ENCODE measurements at regions not wholly inside any gene's neighbourhood (a gene's known extent, or its start where the extent isn't known, plus 50 kb on each side); places are given as distances from the start of the nearest gene placed in this dataset.
"Not testable (repeated sequence)": the region's sequence is repeated elsewhere in the genome, so short reads cannot be mapped to it uniquely, and the experiment has no call there.

DNA sequence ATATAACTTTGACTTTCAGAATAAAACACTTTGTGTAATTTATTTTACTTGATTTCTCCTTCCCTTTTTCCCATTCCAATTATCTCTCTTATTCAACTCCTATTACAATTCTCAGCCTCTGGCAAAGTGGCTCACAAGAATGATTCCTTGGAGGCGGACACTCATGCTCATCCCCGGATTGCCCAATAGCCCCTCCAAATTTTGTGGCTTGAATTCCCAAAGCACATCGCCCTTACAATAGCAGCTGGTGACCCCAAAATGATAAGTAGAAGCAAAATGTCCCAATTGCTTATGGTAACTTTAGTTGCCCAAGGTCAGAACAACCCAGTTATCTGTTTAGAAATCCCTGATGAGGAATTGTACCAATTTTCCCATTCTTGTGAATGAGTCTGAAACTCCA is 1523.5 kb upstream of the PRR20A start:
- no peak for DNase-seq (ENCODE audit: low read depth)
- TF ChIP-seq, protein P1, sequence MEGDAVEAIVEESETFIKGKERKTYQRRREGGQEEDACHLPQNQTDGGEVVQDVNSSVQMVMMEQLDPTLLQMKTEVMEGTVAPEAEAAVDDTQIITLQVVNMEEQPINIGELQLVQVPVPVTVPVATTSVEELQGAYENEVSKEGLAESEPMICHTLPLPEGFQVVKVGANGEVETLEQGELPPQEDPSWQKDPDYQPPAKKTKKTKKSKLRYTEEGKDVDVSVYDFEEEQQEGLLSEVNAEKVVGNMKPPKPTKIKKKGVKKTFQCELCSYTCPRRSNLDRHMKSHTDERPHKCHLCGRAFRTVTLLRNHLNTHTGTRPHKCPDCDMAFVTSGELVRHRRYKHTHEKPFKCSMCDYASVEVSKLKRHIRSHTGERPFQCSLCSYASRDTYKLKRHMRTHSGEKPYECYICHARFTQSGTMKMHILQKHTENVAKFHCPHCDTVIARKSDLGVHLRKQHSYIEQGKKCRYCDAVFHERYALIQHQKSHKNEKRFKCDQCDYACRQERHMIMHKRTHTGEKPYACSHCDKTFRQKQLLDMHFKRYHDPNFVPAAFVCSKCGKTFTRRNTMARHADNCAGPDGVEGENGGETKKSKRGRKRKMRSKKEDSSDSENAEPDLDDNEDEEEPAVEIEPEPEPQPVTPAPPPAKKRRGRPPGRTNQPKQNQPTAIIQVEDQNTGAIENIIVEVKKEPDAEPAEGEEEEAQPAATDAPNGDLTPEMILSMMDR (conservative IDR thresholded peaks at IDR 0.05; ENCODE audit: control insufficient read depth, insufficient read depth, low read depth, low read length) = no peak
- no peak overlapping the region for H3K4me3 ChIP-seq (ENCODE audit: control insufficient read depth, low read depth, low read length)

DNA sequence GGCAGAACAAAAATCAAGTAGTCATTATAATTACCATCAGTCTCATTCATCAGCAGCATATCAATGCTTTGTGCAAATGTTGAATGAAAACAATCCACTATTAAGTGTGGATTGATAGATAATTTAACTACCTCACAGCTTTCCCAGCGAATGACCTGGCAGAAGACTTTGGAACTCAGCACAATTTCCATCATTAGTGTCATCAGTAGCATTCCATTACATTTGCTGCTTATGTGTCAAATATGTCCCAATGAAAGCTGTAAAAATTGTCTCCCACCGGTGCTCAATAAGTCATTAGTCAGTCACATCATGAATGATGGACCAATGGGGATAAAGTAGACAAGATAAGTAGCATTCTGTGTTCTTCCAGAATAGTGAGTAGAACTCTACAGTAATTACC is 1513.5 kb upstream of the PRR20A start:
- DNase-seq (ENCODE audit: low read depth) = no peak
- TF ChIP-seq, protein P1 (conservative IDR thresholded peaks at IDR 0.05; ENCODE audit: control insufficient read depth, insufficient read depth, low read depth, low read length) = no peak
- no peak overlapping the region for H3K4me3 ChIP-seq (ENCODE audit: control insufficient read depth, low read depth, low read length)

DNA sequence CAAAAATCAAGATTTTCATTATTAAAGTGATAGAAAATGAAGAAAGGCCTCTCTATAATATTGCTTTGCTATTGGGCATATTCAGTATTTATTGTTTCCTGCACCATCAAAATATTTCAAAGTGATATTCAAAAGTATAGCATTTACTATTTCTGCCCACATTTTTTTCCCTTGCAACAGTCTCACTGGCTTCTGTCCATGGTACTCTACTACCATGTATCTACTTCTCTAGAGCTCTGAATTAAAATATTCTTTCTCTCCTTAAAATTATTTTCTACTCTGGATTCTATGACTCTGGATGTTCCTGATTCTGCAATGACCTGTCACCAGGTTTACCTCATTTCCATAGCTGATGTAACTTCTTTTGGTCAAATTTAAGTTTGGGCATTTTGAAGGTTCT is 1508.3 kb upstream of the PRR20A start:
- TF ChIP-seq, protein P1 (conservative IDR thresholded peaks at IDR 0.05; ENCODE audit: control insufficient read depth, insufficient read depth, low read depth, low read length) = no peak
- no peak for DNase-seq (ENCODE audit: low read depth)
- H3K4me3 ChIP-seq (ENCODE audit: control insufficient read depth, low read depth, low read length) = no peak overlapping the region

DNA sequence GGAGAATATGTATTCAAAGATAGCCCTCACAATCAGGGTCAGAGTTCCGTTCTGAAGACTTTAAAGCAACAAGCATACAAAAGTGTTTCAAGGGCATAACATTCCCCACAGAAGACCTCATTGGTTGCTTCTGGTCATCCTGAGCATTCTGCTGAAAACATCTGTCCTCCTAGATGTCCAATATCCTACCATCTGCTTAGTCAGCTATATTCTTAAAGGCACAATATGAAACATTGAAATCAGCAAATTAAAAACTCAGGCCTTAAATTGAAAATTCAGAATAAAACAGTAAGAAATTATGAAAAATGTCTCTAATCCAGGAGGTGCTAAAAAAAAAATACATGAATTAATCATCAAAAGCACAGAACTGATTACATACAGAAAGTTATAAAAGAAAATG is 1491.2 kb upstream of the PRR20A start:
- no peak for DNase-seq (ENCODE audit: low read depth)
- H3K4me3 ChIP-seq (ENCODE audit: control insufficient read depth, low read depth, low read length) = no peak overlapping the region
- TF ChIP-seq, protein P1 (conservative IDR thresholded peaks at IDR 0.05; ENCODE audit: control insufficient read depth, insufficient read depth, low read depth, low read length) = no peak

DNA sequence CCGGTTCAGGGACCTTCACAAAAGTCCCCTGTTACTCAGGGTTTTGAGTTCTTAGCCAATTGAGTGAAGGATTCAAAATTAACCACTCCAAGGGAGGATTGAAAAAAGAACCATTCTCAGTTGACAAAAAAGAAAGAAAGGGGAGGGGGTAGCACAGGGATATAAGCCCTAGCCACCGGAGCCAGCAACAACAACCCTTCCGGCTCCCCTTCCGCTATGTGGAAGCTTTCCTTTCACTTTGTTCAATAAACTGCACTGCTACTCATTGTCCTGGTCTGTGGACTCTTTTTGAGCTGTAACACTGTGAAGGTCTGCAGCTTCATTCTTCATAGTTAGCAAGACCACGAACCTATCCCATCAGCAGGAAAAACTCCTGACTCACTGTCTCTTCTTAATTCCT is 1488.1 kb upstream of the PRR20A start:
- no peak for DNase-seq (ENCODE audit: low read depth)
- H3K4me3 ChIP-seq (ENCODE audit: control insufficient read depth, low read depth, low read length) = no peak overlapping the region
- TF ChIP-seq, protein P1 (conservative IDR thresholded peaks at IDR 0.05; ENCODE audit: control insufficient read depth, insufficient read depth, low read depth, low read length) = no peak

DNA sequence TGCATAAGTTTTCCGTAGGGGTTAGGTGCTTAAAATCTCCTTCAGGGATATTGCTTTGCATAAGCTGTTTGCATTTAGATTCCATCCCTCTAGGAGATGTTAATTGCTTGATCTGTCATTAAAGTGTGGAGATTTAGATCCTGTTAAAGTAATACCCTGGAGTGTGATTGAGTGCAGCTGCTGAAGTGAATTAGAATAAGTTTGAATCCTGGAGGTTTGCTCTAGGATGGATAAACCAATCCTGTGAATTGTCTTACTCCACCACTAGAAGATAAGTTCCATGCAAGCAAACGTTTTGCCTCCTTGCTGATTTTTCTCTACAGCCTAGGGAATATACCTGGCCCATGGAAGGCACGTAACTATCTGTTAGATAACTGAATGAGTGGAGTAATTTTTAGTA is 1487.2 kb upstream of the PRR20A start:
- DNase-seq (ENCODE audit: low read depth) = no peak
- no peak overlapping the region for H3K4me3 ChIP-seq (ENCODE audit: control insufficient read depth, low read depth, low read length)
- TF ChIP-seq, protein P1 (conservative IDR thresholded peaks at IDR 0.05; ENCODE audit: control insufficient read depth, insufficient read depth, low read depth, low read length) = no peak

DNA sequence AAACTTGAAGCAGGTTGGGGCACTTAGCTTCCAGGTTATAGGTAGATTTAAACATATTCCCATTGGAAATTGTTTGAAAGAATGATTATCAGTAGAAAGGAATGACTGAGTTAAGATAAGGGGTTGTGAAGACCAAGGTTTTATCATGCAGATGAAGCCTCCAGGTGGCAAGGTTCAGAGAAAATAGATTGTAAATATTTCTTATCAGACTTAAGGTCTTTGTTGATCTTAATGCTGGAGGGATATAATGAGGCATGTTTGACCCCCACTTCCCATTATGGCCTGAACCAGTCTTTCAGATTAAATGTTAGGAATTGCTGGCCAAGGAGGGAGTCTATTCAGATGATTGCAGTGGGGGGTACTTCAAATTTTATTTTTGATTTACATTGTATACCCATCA is 1486.5 kb upstream of the PRR20A start:
- DNase-seq (ENCODE audit: low read depth) = no peak
- TF ChIP-seq, protein P1 (conservative IDR thresholded peaks at IDR 0.05; ENCODE audit: control insufficient read depth, insufficient read depth, low read depth, low read length) = no peak
- H3K4me3 ChIP-seq (ENCODE audit: control insufficient read depth, low read depth, low read length) = no peak overlapping the region

DNA sequence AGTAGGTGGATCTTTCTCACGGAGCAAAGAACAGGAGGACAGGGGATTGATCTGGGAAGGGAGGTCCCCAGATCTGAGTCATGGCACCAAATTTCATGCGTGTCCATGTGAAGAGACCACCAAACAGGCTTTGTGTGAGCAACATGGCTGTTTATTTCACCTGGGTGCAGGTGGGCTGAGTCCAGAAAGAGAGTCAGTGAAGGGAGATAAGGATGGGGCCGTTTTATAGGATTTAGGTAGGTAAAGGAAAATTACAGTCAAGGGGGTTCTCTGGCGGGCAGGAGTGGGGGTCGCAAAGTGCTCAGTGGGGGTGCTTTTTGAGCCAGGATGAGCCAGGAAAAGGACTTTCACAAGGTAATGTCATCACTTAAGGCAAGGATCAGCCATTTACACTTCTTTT is 1480.5 kb upstream of the PRR20A start:
- DNase-seq (ENCODE audit: low read depth); H3K4me3 ChIP-seq (ENCODE audit: control insufficient read depth, low read depth, low read length): not testable (repeated sequence)

Measured in fibroblast of mammary gland (primary cell).